NB4 (cell line): ENCODE measurements at regions not wholly inside any gene's neighbourhood (a gene's known extent, or its start where the extent isn't known, plus 50 kb on each side); places are given as distances from the start of the nearest gene placed in this dataset.

ENCODE experiments used
- DNase-seq: peaks from one replicate; pipeline ENCODE4 v3.0.0; 2010; ENCODE audit warnings: low read depth
- H3K4me3 ChIP-seq: one replicate; pipeline ENCODE4 v1.5.1; 2011; ENCODE audit warnings: mild to moderate bottlenecking, low read depth, low read length, moderate library complexity
- MAX ChIP-seq: IDR thresholded peaks from 2 replicates; pipeline ENCODE4 v1.6.1; 2011; ENCODE audit warnings: low read depth, low read length
- MYC ChIP-seq: IDR thresholded peaks from 2 replicates; pipeline ENCODE4 v1.6.1; 2011; ENCODE audit warnings: low read depth, low read length
- POLR2A ChIP-seq: IDR thresholded peaks from 2 replicates; pipeline ENCODE4 v1.6.1; 2011; ENCODE audit warnings: mild to moderate bottlenecking; ENCODE audit not compliant: insufficient read length; ENCODE audit errors: extremely low read depth
- TF ChIP-seq, protein P1 (sequence below): IDR thresholded peaks from one replicate; pipeline ENCODE4 v1.5.1; 2012; ENCODE audit warnings: low read depth, low read length

GRCh38 chr4:140258476-140258875 lies 104.5 kb upstream of the MAML3 start:
- no peak overlapping the region for H3K4me3 ChIP-seq
- TF ChIP-seq MYC (no peak), POLR2A (no peak), MAX (no peak)
- TF ChIP-seq, protein P1, sequence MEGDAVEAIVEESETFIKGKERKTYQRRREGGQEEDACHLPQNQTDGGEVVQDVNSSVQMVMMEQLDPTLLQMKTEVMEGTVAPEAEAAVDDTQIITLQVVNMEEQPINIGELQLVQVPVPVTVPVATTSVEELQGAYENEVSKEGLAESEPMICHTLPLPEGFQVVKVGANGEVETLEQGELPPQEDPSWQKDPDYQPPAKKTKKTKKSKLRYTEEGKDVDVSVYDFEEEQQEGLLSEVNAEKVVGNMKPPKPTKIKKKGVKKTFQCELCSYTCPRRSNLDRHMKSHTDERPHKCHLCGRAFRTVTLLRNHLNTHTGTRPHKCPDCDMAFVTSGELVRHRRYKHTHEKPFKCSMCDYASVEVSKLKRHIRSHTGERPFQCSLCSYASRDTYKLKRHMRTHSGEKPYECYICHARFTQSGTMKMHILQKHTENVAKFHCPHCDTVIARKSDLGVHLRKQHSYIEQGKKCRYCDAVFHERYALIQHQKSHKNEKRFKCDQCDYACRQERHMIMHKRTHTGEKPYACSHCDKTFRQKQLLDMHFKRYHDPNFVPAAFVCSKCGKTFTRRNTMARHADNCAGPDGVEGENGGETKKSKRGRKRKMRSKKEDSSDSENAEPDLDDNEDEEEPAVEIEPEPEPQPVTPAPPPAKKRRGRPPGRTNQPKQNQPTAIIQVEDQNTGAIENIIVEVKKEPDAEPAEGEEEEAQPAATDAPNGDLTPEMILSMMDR, result no peak
- no peak for DNase-seq

GRCh38 chr4:140257461-140258305 lies 103.7 kb upstream of the MAML3 start:
- DNase-seq, result no peak
- no peak overlapping the region for H3K4me3 ChIP-seq

GRCh38 chr4:140256941-140257340 lies 103.0 kb upstream of the MAML3 start:
- H3K4me3 ChIP-seq, result no peak overlapping the region
- no peak for DNase-seq
- TF ChIP-seq, protein P1, result no peak
- no peak for TF ChIP-seq POLR2A
- TF ChIP-seq MAX, result no peak
- no peak for TF ChIP-seq MYC

More at GRCh38 chr4:140257461-140258305, 103.7 kb upstream of the MAML3 start:
- TF ChIP-seq POLR2A (no peak), MYC (no peak), MAX (no peak)
- TF ChIP-seq, protein P1, result no peak

GRCh38 chr4:140256335-140256734 lies 102.4 kb upstream of the MAML3 start:
- DNase-seq, result no peak
- TF ChIP-seq MYC, result no peak
- no peak for TF ChIP-seq MAX
- no peak overlapping the region for H3K4me3 ChIP-seq

DNA sequence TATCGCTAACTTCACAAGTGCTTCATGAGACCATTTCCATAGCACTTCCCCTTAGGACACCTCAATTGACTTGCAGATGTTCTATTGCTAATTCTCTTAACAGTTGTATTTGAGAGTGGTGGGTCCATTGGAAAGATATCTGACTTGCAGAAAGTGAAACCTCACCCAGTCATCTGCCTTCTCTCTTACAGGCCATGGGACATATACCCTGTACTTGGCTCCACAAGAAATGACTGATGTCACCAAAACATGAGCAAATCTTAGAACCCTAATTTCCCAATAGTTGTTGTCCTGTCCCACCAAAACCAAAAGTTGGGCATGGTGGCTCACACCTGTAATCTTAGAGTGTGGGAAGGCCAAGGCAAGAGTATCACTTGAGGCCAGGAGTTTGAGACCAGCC lies 101.9 kb upstream of the MAML3 start:
- DNase-seq, result no peak
- TF ChIP-seq POLR2A, result no peak
- TF ChIP-seq MYC, result no peak
- TF ChIP-seq, protein P1, result no peak
- TF ChIP-seq MAX, result no peak
- no peak overlapping the region for H3K4me3 ChIP-seq

DNA sequence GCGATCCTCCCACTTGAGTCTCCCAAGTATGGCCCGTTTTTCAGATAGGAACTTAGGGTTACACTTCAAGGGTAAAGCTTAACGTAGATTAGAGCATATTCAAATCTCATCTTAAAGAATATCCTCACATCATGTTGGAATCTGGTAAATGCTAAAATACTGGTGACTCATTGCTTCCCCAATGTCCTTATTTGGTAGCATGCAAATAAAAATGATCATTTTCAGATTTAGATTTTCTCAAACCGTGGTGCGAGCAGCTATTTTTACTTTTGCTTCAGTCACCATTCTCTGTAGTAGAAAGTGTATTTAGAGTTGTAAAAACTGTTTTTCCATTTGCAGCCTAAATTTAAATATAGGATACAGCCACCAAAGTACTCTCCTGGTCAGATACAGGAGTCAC lies 101.5 kb upstream of the MAML3 start:
- TF ChIP-seq MAX (no peak), POLR2A (no peak), MYC (no peak)
- TF ChIP-seq, protein P1, result no peak
- DNase-seq, result no peak
- no peak overlapping the region for H3K4me3 ChIP-seq
